ENCODE measurements at regions not wholly inside any gene's neighbourhood (a gene's known extent, or its start where the extent isn't known, plus 50 kb on each side); places are given as distances from the start of the nearest gene placed in this dataset.
"Not testable (repeated sequence)": the region's sequence is repeated elsewhere in the genome, so short reads cannot be mapped to it uniquely, and the experiment has no call there.

DNA sequence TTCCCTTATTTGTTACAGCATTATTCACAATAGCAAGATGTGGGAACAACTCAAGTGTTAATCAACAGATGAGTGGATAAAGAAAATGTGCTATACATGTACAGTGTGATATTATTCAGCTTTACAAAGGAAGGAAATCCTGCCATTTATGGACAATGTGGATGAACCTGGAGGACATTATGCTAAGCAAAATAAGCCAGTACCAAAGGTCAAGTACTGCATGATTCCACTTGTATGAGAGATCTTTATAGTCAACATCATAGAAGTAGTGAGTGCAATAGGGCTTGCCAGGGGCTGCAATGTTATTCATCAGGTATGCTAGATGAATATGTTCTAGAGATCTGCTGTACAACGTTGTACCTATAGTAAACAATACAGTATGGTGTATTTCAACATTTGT is 138.5 kb upstream of the AGR3 start:
- no peak for DNase-seq

DNA sequence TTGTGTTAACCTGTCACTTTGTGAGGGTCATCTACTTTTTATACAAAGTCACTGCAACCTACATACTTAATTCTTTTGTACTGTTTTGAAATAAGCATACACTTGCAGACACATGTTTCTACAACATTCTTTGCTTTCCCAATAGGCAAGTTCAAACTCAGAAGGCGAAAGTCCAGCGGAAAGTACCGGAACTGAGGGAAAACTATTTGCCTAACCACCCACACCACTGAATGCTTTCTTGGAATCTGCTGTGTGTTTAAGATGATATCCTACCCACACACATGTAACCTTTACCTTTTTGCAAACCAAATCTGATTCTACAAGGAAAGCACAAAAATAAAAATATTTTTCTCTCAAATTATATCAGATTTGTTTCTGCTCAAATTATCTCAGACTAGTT is 139.4 kb upstream of the AGR3 start:
- DNase-seq, result no peak

- DNase-seq, result no peak
Observed at GRCh38 chr7:17022920-17023319, 141.1 kb upstream of the AGR3 start.

DNA sequence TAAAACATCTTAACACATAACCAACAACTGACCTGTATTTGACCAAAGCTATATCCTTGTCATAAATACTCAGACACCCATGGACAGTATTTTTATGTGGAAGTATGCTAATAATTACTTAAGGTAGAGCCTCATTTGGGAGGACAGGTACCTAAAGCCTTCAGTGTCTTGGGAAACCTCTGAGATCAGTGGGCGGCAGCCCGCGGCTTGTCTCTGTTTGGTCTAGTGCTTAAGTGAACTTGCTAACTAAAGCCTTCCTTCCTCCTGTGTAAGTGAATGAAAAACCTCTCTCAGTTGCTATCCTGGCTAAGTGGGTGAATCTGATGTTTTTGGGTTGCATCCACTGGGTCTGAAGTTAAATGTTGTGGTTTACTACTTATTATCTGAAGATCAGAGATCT is 144.5 kb upstream of the AGR3 start:
- no peak for DNase-seq

GRCh38 chr7:17027143-17027788 is 145.5 kb upstream of the AGR3 start:
- DNase-seq, result no peak

DNA sequence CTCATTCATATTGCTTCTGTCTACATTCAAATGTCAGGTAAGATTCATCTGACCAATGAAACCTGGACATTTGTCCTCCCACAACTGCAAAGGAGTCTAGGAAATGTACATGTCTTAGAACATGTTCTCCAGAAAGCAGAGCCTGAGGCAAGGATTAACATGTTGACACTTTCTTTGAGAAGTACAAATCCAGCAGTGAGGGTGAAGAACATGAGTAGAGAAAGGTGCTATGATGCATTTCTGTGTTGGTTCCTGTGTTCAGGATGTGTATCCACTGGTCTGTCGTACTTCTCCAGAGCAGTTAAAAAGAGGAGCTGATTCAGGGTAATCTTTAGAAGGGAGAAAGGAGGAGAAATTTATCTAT is 146.0 kb upstream of the AGR3 start:
- no peak for DNase-seq

DNA sequence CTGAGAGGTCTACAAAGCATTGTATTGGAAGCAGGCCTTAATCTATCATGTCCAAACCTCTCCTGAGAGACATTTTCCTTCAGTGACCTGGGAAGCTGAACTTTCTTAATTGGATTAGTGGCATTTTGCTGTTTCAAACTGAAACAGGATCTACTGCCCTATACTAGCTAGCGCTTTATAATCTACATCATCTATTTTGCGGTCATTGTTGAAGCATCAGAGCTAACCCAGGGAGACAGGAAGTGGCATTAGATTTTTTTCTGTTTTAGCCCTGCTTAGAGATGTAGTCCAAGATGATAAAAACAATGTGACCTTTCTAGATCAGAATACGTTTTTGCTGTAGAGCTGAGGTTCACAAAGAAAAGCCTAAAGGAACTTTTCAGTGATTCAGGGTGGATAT is 147.4 kb upstream of the AGR3 start:
- peak in 1 of 2 donors; percentile 39 for DNase-seq

- no peak for DNase-seq
Observed at GRCh38 chr7:17030559-17030958, 148.8 kb upstream of the AGR3 start.

DNA sequence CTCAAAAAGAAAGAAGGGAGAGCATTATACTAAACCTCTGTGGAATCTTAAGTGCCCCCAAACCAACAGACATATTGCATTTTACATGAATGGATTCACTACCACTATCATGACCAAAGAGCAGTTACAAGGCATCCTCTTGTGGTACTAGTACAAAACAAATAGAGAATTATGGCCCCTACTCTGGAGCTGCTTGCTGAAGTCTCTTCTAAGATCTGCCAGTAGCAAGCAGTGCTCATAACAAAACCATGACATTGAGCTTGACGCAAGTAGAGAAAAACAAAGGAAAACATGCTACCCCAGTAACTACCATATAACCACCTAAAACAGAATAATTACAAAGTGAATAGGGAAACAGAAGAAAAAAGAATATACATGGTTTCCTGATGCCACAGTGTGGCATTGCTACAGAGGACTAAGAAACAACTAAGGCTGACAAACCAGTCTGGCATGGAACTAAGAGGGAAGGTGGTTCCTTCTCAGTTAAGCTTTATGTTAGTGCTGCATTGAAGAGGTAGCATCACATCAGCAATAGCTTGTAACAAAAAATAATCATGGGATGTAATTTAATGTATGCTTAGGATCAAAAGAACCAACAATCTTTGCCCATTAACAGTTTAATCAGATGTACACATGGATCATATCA is 150.2 kb upstream of the AGR3 start:
- DNase-seq, result no peak

- no peak for DNase-seq
Observed at GRCh38 chr7:17033245-17033644, 151.5 kb upstream of the AGR3 start.

DNA sequence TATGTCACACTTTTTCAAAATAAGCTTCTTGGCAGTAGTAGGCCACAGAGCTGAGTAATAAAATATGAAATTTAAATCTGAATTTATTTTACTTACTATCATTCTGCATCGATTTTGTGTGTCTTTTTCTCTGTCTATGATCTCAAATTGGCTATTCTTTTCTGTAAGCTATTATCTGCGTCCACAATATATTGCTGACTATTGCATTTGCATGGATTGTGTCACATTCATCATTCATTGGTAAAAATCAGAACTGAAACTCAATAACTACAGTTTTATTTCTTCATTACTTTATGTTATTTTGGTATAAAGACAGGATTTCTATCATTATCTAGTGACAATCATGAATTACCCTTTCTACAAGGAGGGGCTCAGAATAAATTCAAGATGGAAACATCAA is 154.8 kb upstream of the AGR3 start:
- DNase-seq, result no peak

DNA sequence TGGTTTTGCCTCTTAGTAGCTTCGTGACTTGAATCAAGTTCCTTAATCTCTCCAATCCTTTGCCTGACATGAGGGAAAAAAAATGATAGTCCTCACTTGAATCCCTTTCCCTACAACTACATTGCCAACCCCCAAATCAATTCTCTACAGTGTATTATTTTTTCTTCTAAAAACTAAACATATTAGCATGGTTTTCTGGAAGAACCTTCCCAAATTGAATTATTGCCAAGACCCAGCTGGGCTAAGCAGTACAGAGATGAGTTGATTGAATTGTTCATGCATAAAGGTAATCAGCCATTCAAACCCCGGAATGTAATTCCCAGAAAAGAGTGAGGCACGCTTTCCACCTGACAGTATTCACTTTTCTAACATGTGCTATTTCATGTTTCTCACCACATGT is 155.6 kb upstream of the AGR3 start:
- no peak for DNase-seq

DNA sequence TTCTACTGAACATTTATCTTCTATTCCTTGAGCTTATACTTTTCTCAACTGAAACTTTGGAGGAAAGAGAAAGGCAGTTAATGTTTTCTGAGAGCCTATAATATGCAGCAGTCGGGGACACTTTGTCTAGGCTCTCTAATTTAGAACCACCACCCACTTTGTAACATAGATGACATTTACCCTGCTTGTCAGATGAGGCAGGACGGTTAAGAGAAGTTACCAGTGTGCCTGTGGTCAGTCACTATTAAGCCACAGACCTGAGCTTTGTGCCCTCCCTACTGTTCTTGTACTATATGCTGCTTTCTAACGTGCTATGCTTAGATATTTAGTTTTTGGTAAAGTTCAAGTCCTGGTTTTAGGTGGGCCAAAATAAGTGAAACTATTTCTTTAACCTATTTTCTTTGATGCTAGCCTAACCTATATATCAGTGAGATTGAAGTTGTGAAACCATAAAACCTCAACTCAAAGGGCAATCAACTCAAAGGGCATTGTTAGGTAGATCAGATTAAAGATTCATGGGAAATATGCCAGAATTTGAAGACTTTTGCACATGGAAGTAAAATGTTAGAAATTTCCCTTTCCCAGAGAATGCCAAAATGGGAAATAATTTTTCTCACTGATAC is 156.5 kb upstream of the AGR3 start:
- no peak for DNase-seq

- DNase-seq, result no peak
Observed at GRCh38 chr7:17038783-17039170, 157.0 kb upstream of the AGR3 start.

- no peak for DNase-seq
Observed at GRCh38 chr7:17039372-17039771, 157.6 kb upstream of the AGR3 start.

- no peak for DNase-seq
Observed at GRCh38 chr7:17040716-17041115, 158.9 kb upstream of the AGR3 start.

GRCh38 chr7:17041324-17041723 is 159.5 kb upstream of the AGR3 start:
- DNase-seq, result peak in 1 of 2 donors; percentile 31

GRCh38 chr7:17042211-17042610 is 160.4 kb upstream of the AGR3 start:
- no peak for DNase-seq

GRCh38 chr7:17043012-17043877 is 161.5 kb upstream of the AGR3 start:
- no peak for DNase-seq

DNA sequence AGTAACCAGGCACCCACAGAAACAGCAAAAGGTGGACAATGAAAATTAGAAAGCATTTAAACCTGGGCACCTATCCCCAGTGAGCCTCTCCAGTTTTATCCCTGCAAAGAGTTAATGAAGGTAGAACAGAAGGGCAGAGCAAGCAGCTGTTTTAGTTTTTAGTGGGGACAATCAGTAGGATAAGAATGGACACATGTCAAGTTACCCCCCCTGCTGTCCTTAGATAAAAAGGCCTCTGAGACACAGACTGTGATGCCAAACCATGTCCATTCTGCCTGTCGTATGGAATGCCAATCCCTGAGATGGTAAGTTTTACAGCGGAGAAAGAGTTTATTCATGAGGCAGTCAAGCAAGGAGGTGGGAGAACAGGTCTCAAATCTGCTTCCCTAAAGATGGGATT is 162.6 kb upstream of the AGR3 start:
- no peak for DNase-seq

DNA sequence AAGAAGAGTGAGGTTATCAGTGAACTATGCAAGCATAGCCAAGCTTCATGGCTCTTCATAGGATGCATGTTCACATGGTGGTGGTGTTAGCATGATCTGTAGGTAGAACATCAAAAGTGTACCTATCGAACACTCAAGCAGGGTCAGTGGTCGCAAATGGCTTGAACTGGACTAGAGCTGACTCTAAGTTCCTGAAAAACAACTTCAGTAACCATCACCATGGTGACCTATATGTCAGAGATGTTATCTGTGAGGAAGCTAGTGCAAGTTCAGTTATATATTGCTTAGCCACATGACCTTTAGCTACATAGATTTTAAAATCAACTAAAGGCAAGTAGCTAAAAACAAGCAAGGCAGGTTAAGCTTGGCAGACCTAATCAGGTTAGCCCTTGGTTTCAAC is 163.1 kb upstream of the AGR3 start:
- DNase-seq, result no peak

DNA sequence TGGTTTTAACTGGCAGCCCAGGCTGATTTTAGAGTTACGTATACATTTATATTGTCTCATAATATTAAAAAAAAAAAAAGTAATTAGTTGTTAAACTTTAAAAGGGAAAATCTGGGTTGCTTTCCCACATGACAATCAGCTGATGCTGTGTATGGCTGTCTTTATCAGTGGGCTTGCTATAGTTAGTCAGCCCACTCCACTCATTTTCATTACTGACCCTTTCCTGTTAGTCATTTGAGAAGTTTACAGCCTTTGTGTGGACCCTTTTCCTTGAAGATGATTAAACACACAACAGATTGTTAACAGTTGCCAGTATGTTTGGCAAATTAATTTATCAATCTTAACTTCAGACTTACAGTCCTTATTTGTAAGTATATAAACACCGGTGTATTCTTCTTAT is 164.5 kb upstream of the AGR3 start:
- DNase-seq, result no peak

- no peak for DNase-seq
Observed at GRCh38 chr7:17046666-17047065, 164.9 kb upstream of the AGR3 start.

GRCh38 chr7:17053164-17053563 is 171.4 kb upstream of the AGR3 start:
- not testable (repeated sequence) for DNase-seq
